HepG2 (cell line): ENCODE measurements at regions not wholly inside any gene's neighbourhood (a gene's known extent, or its start where the extent isn't known, plus 50 kb on each side); places are given as distances from the start of the nearest gene placed in this dataset.

Source experiments
- ATAC-seq: fragments of 200-7000 bp; cut with Tn5 transposase; 3 replicates; pipeline ENCODE4 v1.9.1; 2020; ENCODE audit warnings: mild to moderate bottlenecking, moderate library complexity
- BruUV-seq: library from RNA; stranded (reverse); fragments of 400-500 nt; replicated peaks from 2 replicates; lab custom pipeline; 2021; lab: Mats Ljungman, UMichigan
- CTCF ChIA-PET: fragments of 300-600 bp; formaldehyde crosslinking; extraction: SDS; loops from one replicate; lab custom pipeline; 2021; ENCODE audit warnings: low total read pairs, inconsistent platforms, low intra/inter-chr PET ratio; lab: Yijun Ruan, JAX
- POLR2A ChIA-PET: fragments of 350-600 bp; sonication (Branson Sonifier 250); formaldehyde crosslinking; loops from one replicate; lab custom pipeline; 2020; ENCODE audit warnings: antibody characterized with exemption, inconsistent platforms; lab: Yijun Ruan, JAX
- DNase-seq: peaks from one replicate; pipeline ENCODE4 v3.0.0-alpha.2; 2015; ENCODE audit warnings: low spot score
- FAIRE-seq: peaks from 3 replicates; lab custom pipeline; 2011; peaks lifted over from hg19 to GRCh38; lab: Jason Lieb, UNC
- H2AFZ ChIP-seq: one replicate; pipeline ENCODE4 v1.6.1; 2011; ENCODE audit warnings: low read length, inconsistent platforms
- H3K27ac ChIP-seq: fragments of 300-600 bp; 3 replicates; pipeline ENCODE4 v1.8.0; 2011; ENCODE audit warnings: mixed run types, mild to moderate bottlenecking, mixed read lengths, low read length, inconsistent platforms; ENCODE audit not compliant: insufficient read depth; ENCODE audit errors: extremely low read length
- H3K27me3 ChIP-seq, 2 experiments: fragments of 200-600 bp in 1 of 2; 2 replicates in 1 of 2; 3 replicates in 1 of 2; pipeline versions ENCODE4 v1.6.0 to v1.8.0; 2011; ENCODE audit warnings: low read length in 2 of 2, mild to moderate bottlenecking in 2 of 2, moderate library complexity in 2 of 2, inconsistent platforms in 1 of 2; ENCODE audit not compliant: insufficient read depth in 2 of 2, control insufficient read depth in 1 of 2
- H3K36me3 ChIP-seq, 2 experiments: fragments of 200-600 bp in 1 of 2; replicated peaks in 1 of 2; 2 replicates in 1 of 2; 3 replicates in 1 of 2; pipeline versions ENCODE4 v1.5.1 to v1.8.0; 2011; ENCODE audit warnings: low read length in 2 of 2, inconsistent platforms in 1 of 2; ENCODE audit not compliant: insufficient read depth in 2 of 2, control insufficient read depth in 1 of 2
- H3K4me1 ChIP-seq: 2 replicates; pipeline ENCODE4 v1.5.1; 2012; ENCODE audit warnings: low read length, inconsistent platforms; ENCODE audit not compliant: insufficient read depth
- H3K4me2 ChIP-seq: 2 replicates; pipeline ENCODE4 v1.6.0; 2011; ENCODE audit warnings: low read depth, low read length, inconsistent platforms
- H3K4me3 ChIP-seq, 3 experiments: fragments of 200-600 bp in 1 of 3; sonication (generic), shearing (Covaris generic) in 1 of 3; replicated peaks in 1 of 3; 2 replicates each; pipeline ENCODE4 v1.5.1; 2011 to 2016; ENCODE audit warnings: low read length in 3 of 3, inconsistent platforms in 2 of 3, low read depth in 2 of 3, mild to moderate bottlenecking in 2 of 3, control low read depth in 1 of 3, mixed read lengths in 1 of 3; ENCODE audit not compliant: insufficient read depth in 1 of 3
- H3K79me2 ChIP-seq: one replicate; pipeline ENCODE4 v1.6.1; 2011; ENCODE audit warnings: low read length, inconsistent platforms; ENCODE audit not compliant: insufficient read depth
- H3K9ac ChIP-seq: 2 replicates; pipeline ENCODE4 v1.6.0; 2011; ENCODE audit warnings: mild to moderate bottlenecking, low read depth, low read length, inconsistent platforms; ENCODE audit not compliant: insufficient read depth
- H3K9me3 ChIP-seq: 2 replicates; pipeline ENCODE4 v1.5.1; 2012; ENCODE audit warnings: mild to moderate bottlenecking, low read length
- H4K20me1 ChIP-seq: 2 replicates; pipeline ENCODE4 v1.6.0; 2011; ENCODE audit warnings: inconsistent platforms, mild to moderate bottlenecking, low read length, moderate library complexity; ENCODE audit not compliant: insufficient read depth
- ARNT2 ChIP-seq: sonication (generic); formaldehyde crosslinking; IDR thresholded peaks from 2 replicates; pipeline ENCODE4 v1.8.0; 2022; ENCODE audit warnings: mild to moderate bottlenecking, low read depth, missing genetic modification reagents, moderate library complexity
- GLI4 ChIP-seq: sonication (generic); formaldehyde crosslinking; IDR thresholded peaks from 2 replicates; pipeline ENCODE4 v1.5.1; 2020; ENCODE audit warnings: missing genetic modification reagents, mild to moderate bottlenecking, moderate library complexity, borderline replicate concordance
- HMG20B ChIP-seq: conservative IDR thresholded peaks from 2 replicates; pipeline ENCODE4 v1.6.1; 2016; ENCODE audit warnings: missing genetic modification reagents, missing compliant biosample characterization
- KAT7 ChIP-seq: IDR thresholded peaks from 2 replicates; pipeline ENCODE4 v1.6.1; 2018; ENCODE audit warnings: borderline replicate concordance, missing compliant biosample characterization
- MED8 ChIP-seq: sonication (generic); formaldehyde crosslinking; IDR thresholded peaks from 2 replicates; pipeline ENCODE4 v1.8.1; 2023; ENCODE audit warnings: mild to moderate bottlenecking, missing genetic modification reagents; ENCODE audit not compliant: insufficient replicate concordance
- MYNN ChIP-seq: sonication (generic); formaldehyde crosslinking; IDR thresholded peaks from 2 replicates; pipeline ENCODE4 v1.4.0; 2020; ENCODE audit warnings: mild to moderate bottlenecking, low read depth, missing genetic modification reagents
- POLR2G ChIP-seq: fragments of 200-400 bp; formaldehyde crosslinking; IDR thresholded peaks from 2 replicates; pipeline ENCODE4 v1.6.1; 2018; ENCODE audit warnings: mild to moderate bottlenecking, low read depth, low read length, moderate library complexity
- SMC3 ChIP-seq: IDR thresholded peaks from 2 replicates; pipeline ENCODE4 v1.6.1; 2011; ENCODE audit warnings: low read length, improper control_type of control experiment
- ZIK1 ChIP-seq: sonication (generic); formaldehyde crosslinking; IDR thresholded peaks from 2 replicates; pipeline ENCODE4 v1.5.0; 2020; ENCODE audit warnings: mild to moderate bottlenecking, low read depth, missing genetic modification reagents, borderline replicate concordance
- ZNF549 ChIP-seq: sonication (generic); formaldehyde crosslinking; IDR thresholded peaks from 2 replicates; pipeline ENCODE4 v1.5.0; 2020; ENCODE audit warnings: missing genetic modification reagents
- ZNF761 ChIP-seq: sonication (generic); formaldehyde crosslinking; conservative IDR thresholded peaks from 2 replicates; pipeline ENCODE4 v1.4.0; 2020; ENCODE audit warnings: mild to moderate bottlenecking, missing genetic modification reagents
- WGBS: methylation state at CpG from one replicate; pipeline ENCODE4 v1.1.6; 2017; ENCODE audit warnings: low lambda C conversion rate; 5-methylcytosine and 5-hydroxymethylcytosine counted together
- in situ Hi-C: cut with HindIII; loops from 2 replicates; pipeline ENCODE4 v1.10.0; 2017; ENCODE audit warnings: low pct_unique_long_range_greater_than_20kb; ENCODE audit not compliant: extremely low pct_ligation_motif_present
- intact Hi-C: fragments of 100-400 bp; cut with micrococcal nuclease; formaldehyde crosslinking; loops from one replicate; pipeline ENCODE4 v1.10.0; 2022; ENCODE audit not compliant: unreplicated experiment
- TF ChIP-seq, protein P1 (sequence below): sonication (generic); formaldehyde crosslinking; IDR thresholded peaks from 2 replicates; pipeline ENCODE4; 2020; ENCODE audit warnings: missing genetic modification reagents, mild to moderate bottlenecking, borderline replicate concordance
- TF ChIP-seq, protein P2 (sequence below): sonication (generic); formaldehyde crosslinking; IDR thresholded peaks from 2 replicates; pipeline ENCODE4 v1.8.0; 2022; ENCODE audit warnings: mild to moderate bottlenecking, missing genetic modification reagents

GRCh38 chr4:95981591-95981990, 141.7 kb downstream of the PDHA2 start:
- Histone ChIP-seq H3K79me2 (no peaks in the 10 kb centered on the region), H4K20me1 (no peaks in the 10 kb centered on the region), H3K4me1 (no peaks in the 10 kb centered on the region), H3K9me3 (peaks cover 12% of the 10 kb centered on the region; the same call in 1 of the 2 replicates), H3K36me3 (no peaks in the 10 kb centered on the region), H3K4me2 (no peak overlapping the region), H3K27me3 (no peaks in the 10 kb centered on the region), H2AFZ (no peak overlapping the region), H3K4me3 (no peak overlapping the region), H3K27ac (no peak overlapping the region), H3K9ac (no peak overlapping the region)
- no TSS peak for BruUV-seq
- DNase-seq (no peak), FAIRE-seq (no peak), ATAC-seq (no peak)
- in situ Hi-C loops (no loop called here), intact Hi-C loops (no loop called here)
- no peak for TF ChIP-seq HMG20B (CRISPR knock-in tag)
- TF ChIP-seq KAT7 (CRISPR knock-in tag), result no peak
- no peak for TF ChIP-seq POLR2G
- no peak for TF ChIP-seq MYNN
- no peak for TF ChIP-seq GLI4
- no peak for TF ChIP-seq ZIK1 (CRISPR knock-in tag)
- no peak for TF ChIP-seq ZNF761 (CRISPR knock-in tag)
- TF ChIP-seq, protein P1, sequence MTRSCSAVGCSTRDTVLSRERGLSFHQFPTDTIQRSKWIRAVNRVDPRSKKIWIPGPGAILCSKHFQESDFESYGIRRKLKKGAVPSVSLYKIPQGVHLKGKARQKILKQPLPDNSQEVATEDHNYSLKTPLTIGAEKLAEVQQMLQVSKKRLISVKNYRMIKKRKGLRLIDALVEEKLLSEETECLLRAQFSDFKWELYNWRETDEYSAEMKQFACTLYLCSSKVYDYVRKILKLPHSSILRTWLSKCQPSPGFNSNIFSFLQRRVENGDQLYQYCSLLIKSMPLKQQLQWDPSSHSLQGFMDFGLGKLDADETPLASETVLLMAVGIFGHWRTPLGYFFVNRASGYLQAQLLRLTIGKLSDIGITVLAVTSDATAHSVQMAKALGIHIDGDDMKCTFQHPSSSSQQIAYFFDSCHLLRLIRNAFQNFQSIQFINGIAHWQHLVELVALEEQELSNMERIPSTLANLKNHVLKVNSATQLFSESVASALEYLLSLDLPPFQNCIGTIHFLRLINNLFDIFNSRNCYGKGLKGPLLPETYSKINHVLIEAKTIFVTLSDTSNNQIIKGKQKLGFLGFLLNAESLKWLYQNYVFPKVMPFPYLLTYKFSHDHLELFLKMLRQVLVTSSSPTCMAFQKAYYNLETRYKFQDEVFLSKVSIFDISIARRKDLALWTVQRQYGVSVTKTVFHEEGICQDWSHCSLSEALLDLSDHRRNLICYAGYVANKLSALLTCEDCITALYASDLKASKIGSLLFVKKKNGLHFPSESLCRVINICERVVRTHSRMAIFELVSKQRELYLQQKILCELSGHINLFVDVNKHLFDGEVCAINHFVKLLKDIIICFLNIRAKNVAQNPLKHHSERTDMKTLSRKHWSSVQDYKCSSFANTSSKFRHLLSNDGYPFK (CRISPR knock-in tag), result no peak
- TF ChIP-seq MED8 (CRISPR knock-in tag), result no peak
- no peak for TF ChIP-seq ZNF549 (CRISPR knock-in tag)
- no peak for TF ChIP-seq ARNT2 (CRISPR knock-in tag)
- TF ChIP-seq, protein P2, sequence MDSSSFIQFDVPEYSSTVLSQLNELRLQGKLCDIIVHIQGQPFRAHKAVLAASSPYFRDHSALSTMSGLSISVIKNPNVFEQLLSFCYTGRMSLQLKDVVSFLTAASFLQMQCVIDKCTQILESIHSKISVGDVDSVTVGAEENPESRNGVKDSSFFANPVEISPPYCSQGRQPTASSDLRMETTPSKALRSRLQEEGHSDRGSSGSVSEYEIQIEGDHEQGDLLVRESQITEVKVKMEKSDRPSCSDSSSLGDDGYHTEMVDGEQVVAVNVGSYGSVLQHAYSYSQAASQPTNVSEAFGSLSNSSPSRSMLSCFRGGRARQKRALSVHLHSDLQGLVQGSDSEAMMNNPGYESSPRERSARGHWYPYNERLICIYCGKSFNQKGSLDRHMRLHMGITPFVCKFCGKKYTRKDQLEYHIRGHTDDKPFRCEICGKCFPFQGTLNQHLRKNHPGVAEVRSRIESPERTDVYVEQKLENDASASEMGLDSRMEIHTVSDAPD (CRISPR knock-in tag), result no peak
- no peak for TF ChIP-seq SMC3
- WGBS, result 0% methylated on average over 1 of the region's 2 CpGs
- ChIA-PET CTCF (no interaction called here), POLR2A (no interaction called here)
